Right kidney (tissue), 1 donor: ENCODE measurements at regions not wholly inside any gene's neighbourhood (a gene's known extent, or its start where the extent isn't known, plus 50 kb on each side); places are given as distances from the start of the nearest gene placed in this dataset.

ENCODE experiments used
- DNase-seq: peaks from one replicate; pipeline ENCODE4 v3.0.0-alpha.2; 2016

- no peak for DNase-seq
Observed at GRCh38 chr13:47241446-47241845, 344.6 kb upstream of the HTR2A start.

- no peak for DNase-seq
Observed at GRCh38 chr13:47239025-47239424, 342.2 kb upstream of the HTR2A start.

- DNase-seq, result no peak
Observed at GRCh38 chr13:47237571-47237970, 340.7 kb upstream of the HTR2A start.

GRCh38 chr13:47233734-47234133 lies 336.9 kb upstream of the HTR2A start:
- DNase-seq, result no peak

- no peak for DNase-seq
Observed at GRCh38 chr13:47232516-47232915, 335.7 kb upstream of the HTR2A start.

GRCh38 chr13:47230155-47230554 lies 333.3 kb upstream of the HTR2A start:
- DNase-seq, result no peak

- DNase-seq, result no peak
Observed at GRCh38 chr13:47226516-47226915, 329.7 kb upstream of the HTR2A start.

GRCh38 chr13:47220453-47221140 lies 323.7 kb upstream of the HTR2A start:
- DNase-seq, result no peak

- DNase-seq, result no peak
Observed at GRCh38 chr13:47218611-47219010, 321.8 kb upstream of the HTR2A start.

GRCh38 chr13:47216176-47216822 lies 319.4 kb upstream of the HTR2A start:
- DNase-seq, result no peak

- DNase-seq, result no peak
Observed at GRCh38 chr13:47215736-47216135, 318.9 kb upstream of the HTR2A start.

GRCh38 chr13:47213047-47213446 lies 316.2 kb upstream of the HTR2A start:
- DNase-seq, result no peak

- no peak for DNase-seq
Observed at GRCh38 chr13:47211106-47211505, 314.3 kb upstream of the HTR2A start.

- DNase-seq, result no peak
Observed at GRCh38 chr13:47206111-47206510, 309.3 kb upstream of the HTR2A start.

- DNase-seq, result no peak
Observed at GRCh38 chr13:47190696-47191305, 293.9 kb upstream of the HTR2A start.

GRCh38 chr13:47188802-47189201 lies 291.9 kb upstream of the HTR2A start:
- DNase-seq, result no peak

GRCh38 chr13:47186471-47186870 lies 289.6 kb upstream of the HTR2A start:
- no peak for DNase-seq

- no peak for DNase-seq
Observed at GRCh38 chr13:47184321-47184720, 287.5 kb upstream of the HTR2A start.

- DNase-seq, result no peak
Observed at GRCh38 chr13:47179321-47179720, 282.5 kb upstream of the HTR2A start.

- DNase-seq, result no peak
Observed at GRCh38 chr13:47178090-47178950, 281.5 kb upstream of the HTR2A start.

GRCh38 chr13:47175172-47175866 lies 278.5 kb upstream of the HTR2A start:
- no peak for DNase-seq

GRCh38 chr13:47170971-47171370 lies 274.1 kb upstream of the HTR2A start:
- DNase-seq, result no peak
